BJ (cell line): ENCODE measurements at regions not wholly inside any gene's neighbourhood (a gene's known extent, or its start where the extent isn't known, plus 50 kb on each side); places are given as distances from the start of the nearest gene placed in this dataset.
"Not testable (repeated sequence)": the region's sequence is repeated elsewhere in the genome, so short reads cannot be mapped to it uniquely, and the experiment has no call there.

Source experiments
- CTCF ChIA-PET: fragments of 350-600 bp; formaldehyde crosslinking; extraction: SDS; loops from one replicate; lab custom pipeline; 2021; ENCODE audit warnings: antibody characterized with exemption, inconsistent platforms; lab: Yijun Ruan, JAX
- POLR2A ChIA-PET: fragments of 300-600 bp; sonication (Branson Sonifier 250); formaldehyde crosslinking; extraction: SDS; loops from one replicate; lab custom pipeline; 2021; ENCODE audit warnings: antibody characterized with exemption; lab: Charles Lee
- DNase-seq: peaks from one replicate; pipeline ENCODE4 v3.0.0-alpha.2; 2011; ENCODE audit warnings: low read depth
- H3K27me3 ChIP-seq: 2 replicates; pipeline ENCODE4 v1.6.0; 2011; ENCODE audit warnings: low read length; ENCODE audit not compliant: control insufficient read depth, insufficient read depth
- H3K36me3 ChIP-seq: 2 replicates; pipeline ENCODE4 v1.5.1; 2011; ENCODE audit warnings: low read length; ENCODE audit not compliant: control insufficient read depth, insufficient read depth
- H3K4me3 ChIP-seq: 2 replicates; pipeline ENCODE4 v1.5.1; 2011; ENCODE audit warnings: low read depth, mild to moderate bottlenecking, control low read depth, low read length
- TF ChIP-seq, protein P1 (sequence below): IDR thresholded peaks from 2 replicates; pipeline ENCODE4 v1.5.1; 2011; ENCODE audit warnings: low read depth, mild to moderate bottlenecking, control low read depth, inconsistent platforms, low read length, moderate library complexity; ENCODE audit not compliant: insufficient read depth

- H3K4me3 ChIP-seq, result peak overlapping the region; percentile 36
- H3K36me3 ChIP-seq, CTCF ChIA-PET, POLR2A ChIA-PET, H3K27me3 ChIP-seq, DNase-seq: not testable (repeated sequence)
Measured at GRCh38 chr10:46786125-46786517, 125.1 kb upstream of the PTPN20 start.

- H3K4me3 ChIP-seq, result peak overlapping the region; percentile 59
- POLR2A ChIA-PET, H3K27me3 ChIP-seq, CTCF ChIA-PET, H3K36me3 ChIP-seq, DNase-seq: not testable (repeated sequence)
Measured at GRCh38 chr10:46786518-46787320, 124.5 kb upstream of the PTPN20 start.

GRCh38 chr10:46787321-46787615, 124.0 kb upstream of the PTPN20 start:
- ChIA-PET POLR2A (no interaction called here), CTCF (no interaction called here)
- H3K27me3 ChIP-seq, result no peaks in the 10 kb centered on the region
- peak overlapping the region; percentile 59 for H3K4me3 ChIP-seq
- no peaks in the 10 kb centered on the region for H3K36me3 ChIP-seq
- DNase-seq, result no peak
- TF ChIP-seq, protein P1, sequence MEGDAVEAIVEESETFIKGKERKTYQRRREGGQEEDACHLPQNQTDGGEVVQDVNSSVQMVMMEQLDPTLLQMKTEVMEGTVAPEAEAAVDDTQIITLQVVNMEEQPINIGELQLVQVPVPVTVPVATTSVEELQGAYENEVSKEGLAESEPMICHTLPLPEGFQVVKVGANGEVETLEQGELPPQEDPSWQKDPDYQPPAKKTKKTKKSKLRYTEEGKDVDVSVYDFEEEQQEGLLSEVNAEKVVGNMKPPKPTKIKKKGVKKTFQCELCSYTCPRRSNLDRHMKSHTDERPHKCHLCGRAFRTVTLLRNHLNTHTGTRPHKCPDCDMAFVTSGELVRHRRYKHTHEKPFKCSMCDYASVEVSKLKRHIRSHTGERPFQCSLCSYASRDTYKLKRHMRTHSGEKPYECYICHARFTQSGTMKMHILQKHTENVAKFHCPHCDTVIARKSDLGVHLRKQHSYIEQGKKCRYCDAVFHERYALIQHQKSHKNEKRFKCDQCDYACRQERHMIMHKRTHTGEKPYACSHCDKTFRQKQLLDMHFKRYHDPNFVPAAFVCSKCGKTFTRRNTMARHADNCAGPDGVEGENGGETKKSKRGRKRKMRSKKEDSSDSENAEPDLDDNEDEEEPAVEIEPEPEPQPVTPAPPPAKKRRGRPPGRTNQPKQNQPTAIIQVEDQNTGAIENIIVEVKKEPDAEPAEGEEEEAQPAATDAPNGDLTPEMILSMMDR, result 0 out of 2 replicates have a peak, but pooled peaks have one; percentile 10

- H3K4me3 ChIP-seq, H3K36me3 ChIP-seq, CTCF ChIA-PET, H3K27me3 ChIP-seq, DNase-seq, POLR2A ChIA-PET: not testable (repeated sequence)
Measured at GRCh38 chr10:46792657-46793357, 118.4 kb upstream of the PTPN20 start.

- H3K27me3 ChIP-seq, POLR2A ChIA-PET, H3K36me3 ChIP-seq, DNase-seq, H3K4me3 ChIP-seq, CTCF ChIA-PET: not testable (repeated sequence)
Measured at GRCh38 chr10:46796351-46796750, 114.9 kb upstream of the PTPN20 start.

- H3K27me3 ChIP-seq, POLR2A ChIA-PET, H3K4me3 ChIP-seq, DNase-seq, CTCF ChIA-PET, H3K36me3 ChIP-seq: not testable (repeated sequence)
Measured at GRCh38 chr10:46802010-46802409, 109.2 kb upstream of the PTPN20 start.

GRCh38 chr10:46803082-46803481, 108.1 kb upstream of the PTPN20 start:
- H3K27me3 ChIP-seq, CTCF ChIA-PET, H3K4me3 ChIP-seq, DNase-seq, H3K36me3 ChIP-seq, POLR2A ChIA-PET: not testable (repeated sequence)

- POLR2A ChIA-PET, CTCF ChIA-PET: not testable (repeated sequence)
Measured at GRCh38 chr10:46810222-46810621, 101.0 kb upstream of the PTPN20 start.

DNA sequence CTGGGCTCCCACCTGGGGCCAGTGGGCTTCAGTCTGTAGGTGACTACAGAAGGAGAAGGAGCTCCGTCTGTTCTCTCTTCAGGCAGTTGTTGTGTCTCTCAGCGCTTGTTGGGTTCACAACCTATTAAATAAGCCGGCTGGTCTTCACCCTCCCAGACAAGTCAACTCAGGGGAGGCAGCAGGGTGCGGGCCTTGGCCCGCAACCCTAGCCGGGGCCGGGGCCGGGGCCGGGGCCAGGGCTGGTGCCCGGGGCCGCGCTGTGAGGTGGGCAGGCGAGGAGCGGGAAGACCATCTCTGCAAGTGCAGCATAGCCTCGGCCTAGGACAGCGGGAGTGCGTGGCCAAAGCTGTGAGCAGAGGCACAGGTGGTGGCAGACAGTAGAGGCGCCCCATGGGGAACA, 95.1 kb upstream of the PTPN20 start:
- POLR2A ChIA-PET, DNase-seq, H3K36me3 ChIP-seq, H3K27me3 ChIP-seq, H3K4me3 ChIP-seq, CTCF ChIA-PET: not testable (repeated sequence)

More at GRCh38 chr10:46810222-46810621, 101.0 kb upstream of the PTPN20 start:
- not testable (repeated sequence) for DNase-seq, H3K4me3 ChIP-seq, H3K27me3 ChIP-seq, H3K36me3 ChIP-seq

DNA sequence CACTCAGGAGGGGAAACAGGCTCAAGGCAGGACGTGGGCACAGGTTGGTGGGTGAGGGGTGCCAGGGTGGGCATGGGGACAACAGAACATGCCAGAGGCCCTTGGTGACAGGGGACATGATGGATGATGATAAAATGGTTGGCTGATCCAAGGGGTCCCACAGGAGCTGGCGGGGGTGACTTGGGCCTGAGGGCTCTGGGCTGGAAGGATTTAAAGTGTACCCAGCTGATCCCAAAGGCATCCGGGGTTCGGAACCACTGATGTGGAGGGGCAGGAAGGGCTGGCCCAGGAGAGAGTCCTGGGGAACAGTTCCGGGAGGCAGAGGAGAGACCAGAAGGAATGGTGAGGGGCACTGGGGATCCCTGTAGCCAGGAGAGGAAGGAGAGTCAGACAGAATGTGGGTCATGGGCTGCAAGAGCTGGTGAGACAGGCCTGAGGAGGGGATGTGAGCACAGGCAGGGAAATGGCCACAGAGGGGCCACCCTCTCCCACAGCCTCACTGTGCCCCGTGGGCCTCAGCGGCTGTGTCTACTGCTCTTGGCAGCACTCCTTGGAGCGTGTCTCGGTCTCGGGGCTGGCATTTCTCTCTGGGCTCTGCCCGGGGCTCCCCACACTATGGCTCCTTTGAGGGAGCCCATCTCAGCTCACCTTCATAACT, 70.7 kb upstream of the PTPN20 start:
- POLR2A ChIA-PET, H3K36me3 ChIP-seq, DNase-seq, CTCF ChIA-PET, H3K4me3 ChIP-seq, H3K27me3 ChIP-seq: not testable (repeated sequence)

DNA sequence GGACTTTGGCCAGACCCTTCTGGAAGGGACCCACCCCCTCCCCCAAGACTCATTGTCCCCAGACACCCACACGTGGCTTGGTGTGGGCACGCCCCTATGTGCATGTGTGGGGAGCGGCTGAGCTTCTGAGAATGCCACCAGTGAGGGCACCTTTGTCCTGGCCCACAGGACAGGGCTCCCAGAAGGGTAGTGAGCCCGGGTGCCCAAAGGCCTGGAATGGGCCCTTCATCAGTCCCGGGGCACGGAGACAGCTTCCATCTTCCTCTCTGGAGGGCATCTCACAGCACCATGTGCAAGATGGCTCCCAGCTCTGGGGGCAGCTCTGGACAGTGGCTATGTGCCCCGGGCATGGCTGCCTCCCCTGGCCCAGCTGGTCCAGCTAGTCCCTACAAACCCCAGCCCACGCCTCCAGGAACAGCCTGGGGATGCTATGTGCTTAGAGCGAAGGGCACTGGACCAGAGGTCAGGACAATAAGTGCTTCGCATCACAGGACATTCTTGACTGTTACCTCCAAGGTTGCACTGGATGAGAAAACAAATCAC, 70.1 kb upstream of the PTPN20 start:
- POLR2A ChIA-PET, H3K27me3 ChIP-seq, CTCF ChIA-PET, H3K36me3 ChIP-seq, DNase-seq, H3K4me3 ChIP-seq: not testable (repeated sequence)
